ENCODE measurements at regions not wholly inside any gene's neighbourhood (a gene's known extent, or its start where the extent isn't known, plus 50 kb on each side); places are given as distances from the start of the nearest gene placed in this dataset.

- TF ChIP-seq EP300 (IDR thresholded peaks at IDR 0.05; ENCODE audit: borderline replicate concordance) (no peak), TAF1 (IDR thresholded peaks at IDR 0.05; ENCODE audit: low read depth) (no peak), REST (IDR thresholded peaks at IDR 0.05; ENCODE audit: low read depth) (no peak), EGR1 (IDR thresholded peaks at IDR 0.05) (no peak), YY1 (IDR thresholded peaks at IDR 0.05; ENCODE audit: low read depth) (no peak), TEAD4 (IDR thresholded peaks at IDR 0.05) (no peak)
Measured at GRCh38 chr17:59491353-59492090, 73.9 kb upstream of the DHX40 start.
